GM23338 (cell line): ENCODE measurements at regions not wholly inside any gene's neighbourhood (a gene's known extent, or its start where the extent isn't known, plus 50 kb on each side); places are given as distances from the start of the nearest gene placed in this dataset.

Experiments used
- ATAC-seq: fragments of 200-7000 bp; cut with Tn5 transposase; 3 replicates; pipeline ENCODE4 v1.9.1; 2020
- DNase-seq: peaks from one replicate; pipeline ENCODE4 v3.0.0-alpha.2; 2015; ENCODE audit warnings: low spot score
- H2AFZ ChIP-seq: fragments of 200-600 bp; sonication (generic); 2 replicates; pipeline ENCODE4 v1.8.0; 2016; ENCODE audit warnings: antibody characterized with exemption, mild to moderate bottlenecking, moderate library complexity
- H3F3A ChIP-seq: fragments of 200-600 bp; sonication (generic); replicated peaks from 2 replicates; pipeline ENCODE4 v1.8.0; 2017; ENCODE audit warnings: antibody characterized with exemption, mixed run types, low read depth
- H3K27ac ChIP-seq: fragments of 200-600 bp; sonication (generic); 2 replicates; pipeline ENCODE4 v1.6.1; 2016; ENCODE audit warnings: low read depth
- H3K27me3 ChIP-seq: fragments of 200-600 bp; sonication (generic); 2 replicates; pipeline ENCODE4 v1.8.0; 2016; ENCODE audit warnings: mild to moderate bottlenecking, mixed run types, moderate library complexity; ENCODE audit not compliant: insufficient read depth
- H3K36me3 ChIP-seq: fragments of 200-600 bp; sonication (generic); 2 replicates; pipeline ENCODE4 v1.8.0; 2016; ENCODE audit warnings: mild to moderate bottlenecking; ENCODE audit not compliant: insufficient read depth
- H3K4me1 ChIP-seq: fragments of 200-600 bp; sonication (generic); 2 replicates; pipeline ENCODE4 v1.8.0; 2016; ENCODE audit warnings: mild to moderate bottlenecking, moderate library complexity; ENCODE audit not compliant: insufficient read depth
- H3K4me2 ChIP-seq: fragments of 200-600 bp; sonication (generic); 2 replicates; pipeline ENCODE4 v1.7.1; 2017; ENCODE audit warnings: mixed run types
- H3K4me3 ChIP-seq: fragments of 200-600 bp; sonication (generic); 2 replicates; pipeline ENCODE4 v1.6.1; 2016; ENCODE audit warnings: mixed run types
- H3K79me2 ChIP-seq: fragments of 200-600 bp; sonication (generic); replicated peaks from 2 replicates; pipeline ENCODE4 v1.8.0; 2017; ENCODE audit warnings: mild to moderate bottlenecking; ENCODE audit not compliant: insufficient read depth
- H3K9me2 ChIP-seq: fragments of 200-600 bp; sonication (generic); 2 replicates; pipeline ENCODE4 v1.8.0; 2017; ENCODE audit not compliant: insufficient read depth
- H4K20me1 ChIP-seq: fragments of 200-600 bp; sonication (generic); replicated peaks from 2 replicates; pipeline ENCODE4 v1.8.0; 2017; ENCODE audit warnings: mild to moderate bottlenecking; ENCODE audit not compliant: insufficient read depth
- H3K27ac Mint-ChIP-seq: 2 replicates; pipeline ENCODE4 v1.8.0; 2020; ENCODE audit warnings: inconsistent platforms, mild to moderate bottlenecking, moderate library complexity, mixed read lengths
- H3K27me3 Mint-ChIP-seq: 3 replicates; pipeline ENCODE4 v1.8.0; 2022; ENCODE audit warnings: low read depth, mild to moderate bottlenecking, moderate library complexity, mixed read lengths, inconsistent platforms; ENCODE audit not compliant: insufficient read depth, poor library complexity
- H3K36me3 Mint-ChIP-seq: 3 replicates; pipeline ENCODE4 v1.8.0; 2021; ENCODE audit warnings: low read depth, mild to moderate bottlenecking, inconsistent platforms, moderate library complexity, mixed read lengths
- H3K4me1 Mint-ChIP-seq: 3 replicates; pipeline ENCODE4 v1.8.0; 2020; ENCODE audit warnings: mild to moderate bottlenecking, inconsistent platforms, mixed read lengths
- H3K4me3 Mint-ChIP-seq: 3 replicates; pipeline ENCODE4 v1.8.0; 2021; ENCODE audit warnings: moderate library complexity, mild to moderate bottlenecking, inconsistent platforms, mixed read lengths
- H3K9me3 Mint-ChIP-seq: 3 replicates; pipeline ENCODE4 v1.8.0; 2020; ENCODE audit warnings: moderate library complexity, mild to moderate bottlenecking, inconsistent platforms, mixed read lengths
- CREB1 ChIP-seq: fragments of 250-450 bp; sonication (Bioruptor Pico); IDR thresholded peaks from 2 replicates; pipeline ENCODE4 v1.5.0; 2020; ENCODE audit warnings: low read depth, mild to moderate bottlenecking, moderate library complexity
- EZH2 ChIP-seq: fragments of 200-600 bp; sonication (generic); IDR thresholded peaks from one replicate; pipeline ENCODE4 v1.8.0; 2017; ENCODE audit warnings: antibody characterized with exemption, mild to moderate bottlenecking, low read depth; ENCODE audit not compliant: unreplicated experiment
- EZH2phosphoT487 ChIP-seq: fragments of 200-600 bp; sonication (generic); IDR thresholded peaks from one replicate; pipeline ENCODE4 v1.8.1; 2018; ENCODE audit warnings: antibody characterized with exemption; ENCODE audit not compliant: unreplicated experiment
- JUNB ChIP-seq: IDR thresholded peaks from one replicate; pipeline ENCODE4 v1.6.1; 2016; ENCODE audit warnings: antibody characterized with exemption; ENCODE audit not compliant: unreplicated experiment
- NANOG ChIP-seq: IDR thresholded peaks from 2 replicates; pipeline ENCODE4 v1.6.1; 2016; ENCODE audit warnings: antibody characterized with exemption, borderline replicate concordance
- POLR2AphosphoS5 ChIP-seq: IDR thresholded peaks from 2 replicates; pipeline ENCODE4 v1.6.1; 2016; ENCODE audit warnings: antibody characterized with exemption, low read depth
- STAT1 ChIP-seq: IDR thresholded peaks from one replicate; pipeline ENCODE4 v1.6.1; 2016; ENCODE audit warnings: antibody characterized with exemption; ENCODE audit not compliant: unreplicated experiment
- ZNF114 ChIP-seq: fragments of 250-450 bp; sonication (Bioruptor Pico); IDR thresholded peaks from 2 replicates; pipeline ENCODE4 v1.5.0; 2020; ENCODE audit warnings: mild to moderate bottlenecking, moderate library complexity
- ZNF331 ChIP-seq: fragments of 250-450 bp; sonication (Bioruptor Pico); IDR thresholded peaks from 2 replicates; pipeline ENCODE4 v1.5.0; 2020; ENCODE audit warnings: low read depth, mild to moderate bottlenecking, moderate library complexity
- TF ChIP-seq, protein P1 (sequence below): IDR thresholded peaks from 2 replicates; pipeline ENCODE4 v1.6.1; 2016; ENCODE audit warnings: antibody characterized with exemption
- TF ChIP-seq, protein P2 (sequence below), 2 experiments: fragments of 200-600 bp in 1 of 2; sonication (generic) in 1 of 2; conservative IDR thresholded peaks; 2 replicates each; pipeline versions ENCODE4 v1.5.1 to v1.6.1; 2016 to 2017; ENCODE audit warnings: antibody characterized with exemption in 2 of 2, low read depth in 2 of 2, mild to moderate bottlenecking in 2 of 2, moderate library complexity in 1 of 2
- TF ChIP-seq, protein P3 (sequence below): fragments of 250-450 bp; sonication (Bioruptor Pico); IDR thresholded peaks from 2 replicates; pipeline ENCODE4 v1.5.0; 2020; ENCODE audit warnings: mild to moderate bottlenecking, moderate library complexity
- TF ChIP-seq, protein P4 (sequence below): IDR thresholded peaks from one replicate; pipeline ENCODE4 v1.6.1; 2018; ENCODE audit warnings: antibody characterized with exemption; ENCODE audit not compliant: unreplicated experiment

DNA sequence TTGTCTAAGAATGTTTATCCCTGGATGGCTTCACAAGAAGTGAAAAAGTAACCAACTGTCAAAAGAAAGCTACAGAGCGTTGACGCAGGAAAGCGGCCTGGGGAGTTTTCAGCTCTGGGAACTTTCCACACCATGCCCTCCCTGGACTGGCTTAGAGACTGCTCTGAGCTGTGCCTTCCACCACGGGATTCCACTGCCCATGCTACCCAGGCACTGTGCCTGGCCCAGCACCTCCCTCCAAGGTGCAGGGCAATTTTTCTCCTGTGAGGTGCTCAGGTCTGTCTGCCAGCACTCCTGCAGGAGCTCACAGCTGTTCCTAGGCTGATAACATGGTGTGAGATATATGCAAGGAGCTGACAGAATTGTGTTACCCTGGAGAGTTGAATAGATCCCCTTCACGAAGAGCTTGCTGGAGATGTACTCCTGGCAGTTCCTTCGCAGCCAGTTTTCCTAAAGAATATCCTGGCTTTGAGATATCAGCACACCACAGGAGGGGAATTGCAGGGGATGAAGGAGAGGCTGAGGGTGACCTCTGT is 258.3 kb upstream of the B3GAT1 start:
- no peaks in the 10 kb centered on the region for H3K9me2 ChIP-seq
- no peak overlapping the region for H3K27ac ChIP-seq
- no peaks in the 10 kb centered on the region for H3F3A ChIP-seq
- H3K4me3 Mint-ChIP-seq: no peak overlapping the region
- DNase-seq: no peak
- H3K27ac Mint-ChIP-seq: no peak overlapping the region
- no peaks in the 10 kb centered on the region for H3K79me2 ChIP-seq
- no peaks in the 10 kb centered on the region for H3K9me3 Mint-ChIP-seq
- no peaks in the 10 kb centered on the region for H3K36me3 ChIP-seq
- no peaks in the 10 kb centered on the region for H3K36me3 Mint-ChIP-seq
- no peak for ATAC-seq
- no peaks in the 10 kb centered on the region for H3K27me3 ChIP-seq
- peaks cover 4% of the 10 kb centered on the region for H3K27me3 Mint-ChIP-seq
- no peak overlapping the region for H3K4me2 ChIP-seq
- no peak overlapping the region for H3K4me3 ChIP-seq
- TF ChIP-seq POLR2AphosphoS5: no peak
- no peak for TF ChIP-seq ZNF331
- no peak for TF ChIP-seq EZH2phosphoT487
- no peak for TF ChIP-seq NANOG
- TF ChIP-seq CREB1 (CRISPR knock-in tag): no peak
- no peak for TF ChIP-seq STAT1
- TF ChIP-seq EZH2: no peak
- TF ChIP-seq, protein P1, sequence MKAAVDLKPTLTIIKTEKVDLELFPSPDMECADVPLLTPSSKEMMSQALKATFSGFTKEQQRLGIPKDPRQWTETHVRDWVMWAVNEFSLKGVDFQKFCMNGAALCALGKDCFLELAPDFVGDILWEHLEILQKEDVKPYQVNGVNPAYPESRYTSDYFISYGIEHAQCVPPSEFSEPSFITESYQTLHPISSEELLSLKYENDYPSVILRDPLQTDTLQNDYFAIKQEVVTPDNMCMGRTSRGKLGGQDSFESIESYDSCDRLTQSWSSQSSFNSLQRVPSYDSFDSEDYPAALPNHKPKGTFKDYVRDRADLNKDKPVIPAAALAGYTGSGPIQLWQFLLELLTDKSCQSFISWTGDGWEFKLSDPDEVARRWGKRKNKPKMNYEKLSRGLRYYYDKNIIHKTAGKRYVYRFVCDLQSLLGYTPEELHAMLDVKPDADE: no peak
- TF ChIP-seq JUNB: no peak
- TF ChIP-seq, protein P2, sequence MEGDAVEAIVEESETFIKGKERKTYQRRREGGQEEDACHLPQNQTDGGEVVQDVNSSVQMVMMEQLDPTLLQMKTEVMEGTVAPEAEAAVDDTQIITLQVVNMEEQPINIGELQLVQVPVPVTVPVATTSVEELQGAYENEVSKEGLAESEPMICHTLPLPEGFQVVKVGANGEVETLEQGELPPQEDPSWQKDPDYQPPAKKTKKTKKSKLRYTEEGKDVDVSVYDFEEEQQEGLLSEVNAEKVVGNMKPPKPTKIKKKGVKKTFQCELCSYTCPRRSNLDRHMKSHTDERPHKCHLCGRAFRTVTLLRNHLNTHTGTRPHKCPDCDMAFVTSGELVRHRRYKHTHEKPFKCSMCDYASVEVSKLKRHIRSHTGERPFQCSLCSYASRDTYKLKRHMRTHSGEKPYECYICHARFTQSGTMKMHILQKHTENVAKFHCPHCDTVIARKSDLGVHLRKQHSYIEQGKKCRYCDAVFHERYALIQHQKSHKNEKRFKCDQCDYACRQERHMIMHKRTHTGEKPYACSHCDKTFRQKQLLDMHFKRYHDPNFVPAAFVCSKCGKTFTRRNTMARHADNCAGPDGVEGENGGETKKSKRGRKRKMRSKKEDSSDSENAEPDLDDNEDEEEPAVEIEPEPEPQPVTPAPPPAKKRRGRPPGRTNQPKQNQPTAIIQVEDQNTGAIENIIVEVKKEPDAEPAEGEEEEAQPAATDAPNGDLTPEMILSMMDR (conservative IDR thresholded peaks at IDR 0.05; ENCODE audit: low read depth in 2 of 2): no peak
- TF ChIP-seq, protein P3, sequence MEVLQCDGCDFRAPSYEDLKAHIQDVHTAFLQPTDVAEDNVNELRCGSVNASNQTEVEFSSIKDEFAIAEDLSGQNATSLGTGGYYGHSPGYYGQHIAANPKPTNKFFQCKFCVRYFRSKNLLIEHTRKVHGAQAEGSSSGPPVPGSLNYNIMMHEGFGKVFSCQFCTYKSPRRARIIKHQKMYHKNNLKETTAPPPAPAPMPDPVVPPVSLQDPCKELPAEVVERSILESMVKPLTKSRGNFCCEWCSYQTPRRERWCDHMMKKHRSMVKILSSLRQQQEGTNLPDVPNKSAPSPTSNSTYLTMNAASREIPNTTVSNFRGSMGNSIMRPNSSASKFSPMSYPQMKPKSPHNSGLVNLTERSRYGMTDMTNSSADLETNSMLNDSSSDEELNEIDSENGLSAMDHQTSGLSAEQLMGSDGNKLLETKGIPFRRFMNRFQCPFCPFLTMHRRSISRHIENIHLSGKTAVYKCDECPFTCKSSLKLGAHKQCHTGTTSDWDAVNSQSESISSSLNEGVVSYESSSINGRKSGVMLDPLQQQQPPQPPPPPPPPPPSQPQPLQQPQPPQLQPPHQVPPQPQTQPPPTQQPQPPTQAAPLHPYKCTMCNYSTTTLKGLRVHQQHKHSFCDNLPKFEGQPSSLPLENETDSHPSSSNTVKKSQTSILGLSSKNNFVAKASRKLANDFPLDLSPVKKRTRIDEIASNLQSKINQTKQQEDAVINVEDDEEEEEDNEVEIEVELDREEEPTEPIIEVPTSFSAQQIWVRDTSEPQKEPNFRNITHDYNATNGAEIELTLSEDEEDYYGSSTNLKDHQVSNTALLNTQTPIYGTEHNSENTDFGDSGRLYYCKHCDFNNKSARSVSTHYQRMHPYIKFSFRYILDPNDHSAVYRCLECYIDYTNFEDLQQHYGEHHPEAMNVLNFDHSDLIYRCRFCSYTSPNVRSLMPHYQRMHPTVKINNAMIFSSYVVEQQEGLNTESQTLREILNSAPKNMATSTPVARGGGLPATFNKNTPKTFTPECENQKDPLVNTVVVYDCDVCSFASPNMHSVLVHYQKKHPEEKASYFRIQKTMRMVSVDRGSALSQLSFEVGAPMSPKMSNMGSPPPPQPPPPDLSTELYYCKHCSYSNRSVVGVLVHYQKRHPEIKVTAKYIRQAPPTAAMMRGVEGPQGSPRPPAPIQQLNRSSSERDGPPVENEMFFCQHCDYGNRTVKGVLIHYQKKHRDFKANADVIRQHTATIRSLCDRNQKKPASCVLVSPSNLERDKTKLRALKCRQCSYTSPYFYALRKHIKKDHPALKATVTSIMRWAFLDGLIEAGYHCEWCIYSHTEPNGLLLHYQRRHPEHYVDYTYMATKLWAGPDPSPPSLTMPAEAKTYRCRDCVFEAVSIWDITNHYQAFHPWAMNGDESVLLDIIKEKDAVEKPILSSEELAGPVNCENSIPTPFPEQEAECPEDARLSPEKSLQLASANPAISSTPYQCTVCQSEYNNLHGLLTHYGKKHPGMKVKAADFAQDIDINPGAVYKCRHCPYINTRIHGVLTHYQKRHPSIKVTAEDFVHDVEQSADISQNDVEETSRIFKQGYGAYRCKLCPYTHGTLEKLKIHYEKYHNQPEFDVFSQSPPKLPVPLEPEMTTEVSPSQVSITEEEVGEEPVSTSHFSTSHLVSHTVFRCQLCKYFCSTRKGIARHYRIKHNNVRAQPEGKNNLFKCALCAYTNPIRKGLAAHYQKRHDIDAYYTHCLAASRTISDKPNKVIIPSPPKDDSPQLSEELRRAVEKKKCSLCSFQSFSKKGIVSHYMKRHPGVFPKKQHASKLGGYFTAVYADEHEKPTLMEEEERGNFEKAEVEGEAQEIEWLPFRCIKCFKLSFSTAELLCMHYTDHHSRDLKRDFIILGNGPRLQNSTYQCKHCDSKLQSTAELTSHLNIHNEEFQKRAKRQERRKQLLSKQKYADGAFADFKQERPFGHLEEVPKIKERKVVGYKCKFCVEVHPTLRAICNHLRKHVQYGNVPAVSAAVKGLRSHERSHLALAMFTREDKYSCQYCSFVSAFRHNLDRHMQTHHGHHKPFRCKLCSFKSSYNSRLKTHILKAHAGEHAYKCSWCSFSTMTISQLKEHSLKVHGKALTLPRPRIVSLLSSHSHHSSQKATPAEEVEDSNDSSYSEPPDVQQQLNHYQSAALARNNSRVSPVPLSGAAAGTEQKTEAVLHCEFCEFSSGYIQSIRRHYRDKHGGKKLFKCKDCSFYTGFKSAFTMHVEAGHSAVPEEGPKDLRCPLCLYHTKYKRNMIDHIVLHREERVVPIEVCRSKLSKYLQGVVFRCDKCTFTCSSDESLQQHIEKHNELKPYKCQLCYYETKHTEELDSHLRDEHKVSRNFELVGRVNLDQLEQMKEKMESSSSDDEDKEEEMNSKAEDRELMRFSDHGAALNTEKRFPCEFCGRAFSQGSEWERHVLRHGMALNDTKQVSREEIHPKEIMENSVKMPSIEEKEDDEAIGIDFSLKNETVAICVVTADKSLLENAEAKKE (CRISPR knock-in tag): no peak
- TF ChIP-seq, protein P4, sequence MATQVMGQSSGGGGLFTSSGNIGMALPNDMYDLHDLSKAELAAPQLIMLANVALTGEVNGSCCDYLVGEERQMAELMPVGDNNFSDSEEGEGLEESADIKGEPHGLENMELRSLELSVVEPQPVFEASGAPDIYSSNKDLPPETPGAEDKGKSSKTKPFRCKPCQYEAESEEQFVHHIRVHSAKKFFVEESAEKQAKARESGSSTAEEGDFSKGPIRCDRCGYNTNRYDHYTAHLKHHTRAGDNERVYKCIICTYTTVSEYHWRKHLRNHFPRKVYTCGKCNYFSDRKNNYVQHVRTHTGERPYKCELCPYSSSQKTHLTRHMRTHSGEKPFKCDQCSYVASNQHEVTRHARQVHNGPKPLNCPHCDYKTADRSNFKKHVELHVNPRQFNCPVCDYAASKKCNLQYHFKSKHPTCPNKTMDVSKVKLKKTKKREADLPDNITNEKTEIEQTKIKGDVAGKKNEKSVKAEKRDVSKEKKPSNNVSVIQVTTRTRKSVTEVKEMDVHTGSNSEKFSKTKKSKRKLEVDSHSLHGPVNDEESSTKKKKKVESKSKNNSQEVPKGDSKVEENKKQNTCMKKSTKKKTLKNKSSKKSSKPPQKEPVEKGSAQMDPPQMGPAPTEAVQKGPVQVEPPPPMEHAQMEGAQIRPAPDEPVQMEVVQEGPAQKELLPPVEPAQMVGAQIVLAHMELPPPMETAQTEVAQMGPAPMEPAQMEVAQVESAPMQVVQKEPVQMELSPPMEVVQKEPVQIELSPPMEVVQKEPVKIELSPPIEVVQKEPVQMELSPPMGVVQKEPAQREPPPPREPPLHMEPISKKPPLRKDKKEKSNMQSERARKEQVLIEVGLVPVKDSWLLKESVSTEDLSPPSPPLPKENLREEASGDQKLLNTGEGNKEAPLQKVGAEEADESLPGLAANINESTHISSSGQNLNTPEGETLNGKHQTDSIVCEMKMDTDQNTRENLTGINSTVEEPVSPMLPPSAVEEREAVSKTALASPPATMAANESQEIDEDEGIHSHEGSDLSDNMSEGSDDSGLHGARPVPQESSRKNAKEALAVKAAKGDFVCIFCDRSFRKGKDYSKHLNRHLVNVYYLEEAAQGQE: no peak
- TF ChIP-seq ZNF114 (CRISPR knock-in tag): no peak
- H3K4me1 ChIP-seq: no peaks in the 10 kb centered on the region
- peaks cover 4% of the 10 kb centered on the region for H3K4me1 Mint-ChIP-seq
- no peaks in the 10 kb centered on the region for H4K20me1 ChIP-seq
- peak overlapping the region; percentile 43; the same call in 1 of the 2 replicates for H2AFZ ChIP-seq
